Thoracic aorta (tissue), 2 donors: ENCODE measurements at regions not wholly inside any gene's neighbourhood (a gene's known extent, or its start where the extent isn't known, plus 50 kb on each side); places are given as distances from the start of the nearest gene placed in this dataset.

Experiments
- ATAC-seq: fragments of 150-250 bp; one replicate; pipeline ENCODE4 v1.8.0; 2017; ENCODE audit warnings: low read depth; ENCODE audit not compliant: insufficient number of reproducible peaks, low FRiP score
- DNase-seq: peaks from one replicate; pipeline ENCODE4 v3.0.0-alpha.2; 2020; ENCODE audit warnings: low spot score
- H3K27ac ChIP-seq, 2 donors: fragments of 200-600 bp; sonication (generic); 1 replicate in 1 of 2; 2 replicates in 1 of 2; pipeline ENCODE4 v1.5.1; 2016; ENCODE audit warnings: mild to moderate bottlenecking in 2 of 2, moderate library complexity in 2 of 2
- H3K27me3 ChIP-seq: fragments of 200-600 bp; sonication (generic); replicated peaks from 2 replicates; pipeline ENCODE4 v1.6.0; 2016; ENCODE audit warnings: mild to moderate bottlenecking; ENCODE audit not compliant: insufficient read depth
- H3K36me3 ChIP-seq: fragments of 200-600 bp; sonication (generic); one replicate; pipeline ENCODE4 v1.5.1; 2016
- H3K4me1 ChIP-seq, 2 donors: fragments of 200-600 bp; sonication (generic); 1 replicate in 1 of 2; 2 replicates in 1 of 2; pipeline versions ENCODE4 v1.5.1 to v1.6.0; 2016; ENCODE audit warnings: low read depth in 2 of 2, mild to moderate bottlenecking in 1 of 2; ENCODE audit not compliant: control insufficient read depth in 1 of 2
- H3K4me3 ChIP-seq: fragments of 200-600 bp; sonication (generic); 2 replicates; pipeline ENCODE4 v1.5.1; 2016; ENCODE audit warnings: mild to moderate bottlenecking
- H3K9me3 ChIP-seq: fragments of 200-600 bp; sonication (generic); 2 replicates; pipeline ENCODE4 v1.5.1; 2016
- CTCF ChIP-seq: fragments of 200-600 bp; sonication (generic); IDR thresholded peaks from one replicate; pipeline ENCODE4 v1.5.1; 2019; ENCODE audit warnings: antibody characterized with exemption

GRCh38 chr3:118775021-118775420 is 259.6 kb downstream of the IGSF11 start:
- H3K4me1 ChIP-seq, result no peaks in the 10 kb centered on the region
- TF ChIP-seq CTCF, result no peak
- no peaks in the 10 kb centered on the region for H3K9me3 ChIP-seq
- H3K27ac ChIP-seq, result no peak overlapping the region
- H3K27me3 ChIP-seq, result no peaks in the 10 kb centered on the region
- no peak overlapping the region for H3K4me3 ChIP-seq
- DNase-seq (no peak), ATAC-seq (no peak)
- no peaks in the 10 kb centered on the region for H3K36me3 ChIP-seq

GRCh38 chr3:118778201-118778600 is 256.4 kb downstream of the IGSF11 start:
- no peak overlapping the region for H3K27ac ChIP-seq
- TF ChIP-seq CTCF, result no peak
- DNase-seq, result no peak
- H3K27me3 ChIP-seq, result no peaks in the 10 kb centered on the region
- ATAC-seq, result no peak
- H3K4me3 ChIP-seq, result no peak overlapping the region
- H3K4me1 ChIP-seq, result no peaks in the 10 kb centered on the region
- no peaks in the 10 kb centered on the region for H3K9me3 ChIP-seq
- H3K36me3 ChIP-seq, result no peaks in the 10 kb centered on the region

GRCh38 chr3:118781232-118781631 is 253.4 kb downstream of the IGSF11 start:
- Histone ChIP-seq H3K36me3 (no peaks in the 10 kb centered on the region), H3K9me3 (no peaks in the 10 kb centered on the region), H3K4me1 (no peaks in the 10 kb centered on the region), H3K27ac (no peak overlapping the region), H3K27me3 (no peaks in the 10 kb centered on the region), H3K4me3 (no peak overlapping the region)
- ATAC-seq, result no peak
- DNase-seq, result no peak
- TF ChIP-seq CTCF, result no peak

- Histone ChIP-seq H3K4me1 (no peaks in the 10 kb centered on the region), H3K27ac (no peak overlapping the region), H3K4me3 (no peak overlapping the region), H3K9me3 (no peaks in the 10 kb centered on the region), H3K27me3 (no peaks in the 10 kb centered on the region), H3K36me3 (no peaks in the 10 kb centered on the region)
- ATAC-seq (no peak), DNase-seq (no peak)
- TF ChIP-seq CTCF, result no peak
Measured at GRCh38 chr3:118781839-118782238, 252.8 kb downstream of the IGSF11 start.

GRCh38 chr3:118782755-118783202 is 251.9 kb downstream of the IGSF11 start:
- no peak for ATAC-seq
- H3K36me3 ChIP-seq, result no peaks in the 10 kb centered on the region
- no peak for DNase-seq
- H3K4me3 ChIP-seq, result no peak overlapping the region
- no peak for TF ChIP-seq CTCF
- no peaks in the 10 kb centered on the region for H3K27me3 ChIP-seq
- H3K9me3 ChIP-seq, result no peaks in the 10 kb centered on the region
- no peak overlapping the region for H3K27ac ChIP-seq
- H3K4me1 ChIP-seq, result no peaks in the 10 kb centered on the region
